HG02571 (cell line): ENCODE measurements at regions not wholly inside any gene's neighbourhood (a gene's known extent, or its start where the extent isn't known, plus 50 kb on each side); places are given as distances from the start of the nearest gene placed in this dataset.
"Not testable (repeated sequence)": the region's sequence is repeated elsewhere in the genome, so short reads cannot be mapped to it uniquely, and the experiment has no call there.

ENCODE experiments used
- ATAC-seq: cut with Tn5 transposase; IDR thresholded peaks from one replicate; pipeline ENCODE4 v1.9.1; 2021; ENCODE audit warnings: mild to moderate bottlenecking, moderate library complexity; ENCODE audit not compliant: unreplicated experiment

GRCh38 chr17:72385475-72385874 is 264.7 kb downstream of the SOX9 start:
- ATAC-seq = no peak

DNA sequence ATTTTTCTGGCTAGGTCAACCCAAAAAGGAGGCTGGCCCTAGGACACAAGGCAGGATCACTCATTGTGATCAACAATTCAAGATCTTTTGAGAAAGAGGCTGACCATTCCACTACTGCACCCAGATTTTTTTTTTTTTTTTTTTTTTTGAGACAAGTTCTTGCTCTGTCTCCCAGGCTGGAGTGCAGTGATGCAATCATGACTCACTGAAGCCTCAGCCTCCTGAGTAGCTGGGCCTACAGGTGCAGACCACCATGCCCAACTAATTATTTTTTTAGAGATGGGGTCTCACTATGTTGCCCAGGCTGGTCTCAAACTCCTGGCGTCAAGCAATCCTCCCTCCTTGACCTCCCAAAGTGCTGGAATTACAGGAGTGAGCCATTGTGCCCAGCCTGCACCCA is 265.4 kb downstream of the SOX9 start:
- not testable (repeated sequence) for ATAC-seq

GRCh38 chr17:72386619-72387237 is 265.9 kb downstream of the SOX9 start:
- no peak for ATAC-seq

DNA sequence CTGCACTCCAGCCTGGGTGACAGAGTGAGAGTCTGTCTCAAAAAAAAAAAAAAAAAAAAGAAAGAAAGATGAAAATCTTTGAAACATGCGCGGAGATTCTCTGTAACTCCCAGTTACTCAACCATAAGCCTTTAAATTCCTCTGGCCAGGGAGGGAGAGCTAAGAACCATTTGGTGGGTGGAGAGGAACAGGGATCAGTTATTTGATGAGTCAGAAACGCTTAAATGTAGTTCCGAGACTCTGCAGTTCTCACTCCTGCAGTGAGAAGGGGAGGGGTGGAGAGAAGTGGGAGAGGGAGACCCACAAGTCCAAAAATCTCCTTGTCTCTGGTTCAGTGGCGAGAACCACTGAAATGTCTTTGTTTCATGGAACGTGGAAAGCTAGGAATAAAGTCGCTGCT is 266.7 kb downstream of the SOX9 start:
- ATAC-seq = no peak

- ATAC-seq = no peak
Observed at GRCh38 chr17:72387969-72388368, 267.1 kb downstream of the SOX9 start.

GRCh38 chr17:72388765-72389473 is 268.1 kb downstream of the SOX9 start:
- ATAC-seq = peak; percentile 61

GRCh38 chr17:72390675-72391508 is 270.1 kb downstream of the SOX9 start:
- no peak for ATAC-seq

GRCh38 chr17:72392056-72393010 is 271.5 kb downstream of the SOX9 start:
- no peak for ATAC-seq

DNA sequence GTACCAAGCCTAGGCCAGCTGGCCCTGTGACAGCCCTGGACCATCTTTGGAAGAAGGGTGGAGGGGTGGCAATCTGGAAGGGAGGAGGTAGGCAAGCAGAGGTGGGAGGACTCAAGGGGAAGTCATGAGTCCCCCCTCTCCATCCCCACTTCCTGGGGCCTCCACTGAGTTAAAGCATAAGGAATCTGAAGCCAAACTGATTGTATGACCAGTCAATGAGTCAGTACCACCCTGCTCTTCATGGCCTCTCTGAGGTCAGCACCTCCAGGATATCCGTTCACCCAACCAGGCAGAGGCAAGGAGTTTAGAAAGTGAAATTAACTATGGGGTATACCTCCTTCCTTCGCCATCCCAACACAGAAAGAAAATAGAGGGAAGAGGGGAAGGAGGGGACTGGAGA is 272.7 kb downstream of the SOX9 start:
- no peak for ATAC-seq

DNA sequence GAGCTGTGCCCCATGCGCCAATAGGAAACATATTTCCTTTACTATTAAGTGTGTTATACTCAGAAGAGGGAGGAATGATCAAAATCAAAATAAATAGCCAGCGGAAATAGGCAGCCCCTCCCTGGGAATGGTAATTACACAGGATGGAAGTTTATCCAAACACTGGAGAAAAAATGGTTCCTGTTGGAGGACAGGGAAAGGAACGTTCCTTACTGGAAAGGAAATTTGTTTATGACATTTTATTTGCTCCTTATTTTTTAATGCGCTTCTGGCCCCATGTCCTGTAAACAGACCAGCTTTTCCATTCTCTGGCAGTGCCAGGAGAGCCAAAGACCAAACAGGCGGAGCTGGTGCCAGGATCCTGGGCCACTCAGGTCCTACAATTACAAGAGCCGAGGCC is 273.7 kb downstream of the SOX9 start:
- ATAC-seq = no peak

GRCh38 chr17:72396121-72396520 is 275.3 kb downstream of the SOX9 start:
- ATAC-seq = no peak

- ATAC-seq = no peak
Observed at GRCh38 chr17:72397223-72397667, 276.4 kb downstream of the SOX9 start.

DNA sequence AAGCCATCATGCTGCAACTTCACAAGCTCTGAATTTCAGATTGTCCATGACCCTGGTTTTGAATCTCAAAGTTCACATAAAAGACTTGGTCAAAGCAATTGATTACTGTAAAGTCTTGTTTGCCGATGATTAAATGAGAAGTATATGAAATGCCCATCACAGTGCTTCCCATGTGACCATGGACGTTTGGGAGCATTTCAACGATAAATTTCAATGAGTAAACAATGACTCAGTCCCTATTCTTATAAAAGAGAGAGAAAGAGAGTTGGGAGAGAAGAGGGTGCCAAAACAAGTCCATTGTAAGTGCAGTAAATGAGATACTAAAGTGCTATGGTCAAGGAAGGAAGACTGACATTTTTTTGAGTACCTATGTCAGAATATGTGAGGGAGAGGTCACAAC is 276.9 kb downstream of the SOX9 start:
- ATAC-seq = no peak

GRCh38 chr17:72399023-72399607 is 278.3 kb downstream of the SOX9 start:
- ATAC-seq = no peak

DNA sequence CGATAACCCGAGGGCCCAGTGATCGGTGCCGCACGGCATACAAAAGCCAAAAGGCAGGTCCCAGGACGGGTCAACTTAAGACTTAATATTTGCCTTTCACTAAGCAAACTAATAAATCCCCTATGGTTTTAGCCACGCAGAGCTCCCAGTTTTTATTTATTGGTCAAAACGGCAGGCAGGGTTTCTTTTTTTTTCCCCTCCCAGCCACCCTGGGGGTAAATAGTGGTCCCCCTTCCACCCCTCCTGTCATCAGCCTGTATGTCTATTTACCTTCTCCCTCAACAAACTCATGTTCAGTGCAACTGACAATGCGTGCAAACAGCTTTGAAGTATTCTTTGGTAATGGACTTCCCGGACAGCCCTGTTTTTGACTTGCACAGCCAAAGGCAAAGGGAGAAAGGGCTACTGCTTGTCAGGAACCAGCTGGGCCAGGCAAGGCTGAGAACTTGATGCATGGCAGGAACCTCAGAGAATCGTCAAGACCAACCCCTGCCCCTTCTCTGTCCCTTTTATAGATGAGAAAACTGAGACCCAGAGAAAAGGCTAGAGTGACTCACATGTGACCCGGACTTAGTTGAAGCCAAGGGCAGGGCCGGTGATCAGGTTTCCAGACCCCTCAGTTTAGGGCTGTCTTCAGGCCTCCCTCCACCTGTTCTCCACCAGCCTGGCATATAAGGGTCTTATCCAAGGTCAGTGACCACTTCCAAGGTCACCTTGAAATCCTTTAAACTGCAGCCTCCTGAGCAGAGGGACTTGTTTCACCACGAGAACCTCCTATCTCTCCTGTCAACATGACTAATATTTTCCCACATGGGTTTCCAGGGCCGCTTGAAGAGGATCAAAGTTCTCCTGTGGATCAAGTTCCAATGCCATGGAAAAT is 279.0 kb downstream of the SOX9 start:
- ATAC-seq = no peak

GRCh38 chr17:72400488-72400827 is 279.6 kb downstream of the SOX9 start:
- ATAC-seq = no peak

GRCh38 chr17:72400863-72401262 is 280.0 kb downstream of the SOX9 start:
- ATAC-seq = no peak

DNA sequence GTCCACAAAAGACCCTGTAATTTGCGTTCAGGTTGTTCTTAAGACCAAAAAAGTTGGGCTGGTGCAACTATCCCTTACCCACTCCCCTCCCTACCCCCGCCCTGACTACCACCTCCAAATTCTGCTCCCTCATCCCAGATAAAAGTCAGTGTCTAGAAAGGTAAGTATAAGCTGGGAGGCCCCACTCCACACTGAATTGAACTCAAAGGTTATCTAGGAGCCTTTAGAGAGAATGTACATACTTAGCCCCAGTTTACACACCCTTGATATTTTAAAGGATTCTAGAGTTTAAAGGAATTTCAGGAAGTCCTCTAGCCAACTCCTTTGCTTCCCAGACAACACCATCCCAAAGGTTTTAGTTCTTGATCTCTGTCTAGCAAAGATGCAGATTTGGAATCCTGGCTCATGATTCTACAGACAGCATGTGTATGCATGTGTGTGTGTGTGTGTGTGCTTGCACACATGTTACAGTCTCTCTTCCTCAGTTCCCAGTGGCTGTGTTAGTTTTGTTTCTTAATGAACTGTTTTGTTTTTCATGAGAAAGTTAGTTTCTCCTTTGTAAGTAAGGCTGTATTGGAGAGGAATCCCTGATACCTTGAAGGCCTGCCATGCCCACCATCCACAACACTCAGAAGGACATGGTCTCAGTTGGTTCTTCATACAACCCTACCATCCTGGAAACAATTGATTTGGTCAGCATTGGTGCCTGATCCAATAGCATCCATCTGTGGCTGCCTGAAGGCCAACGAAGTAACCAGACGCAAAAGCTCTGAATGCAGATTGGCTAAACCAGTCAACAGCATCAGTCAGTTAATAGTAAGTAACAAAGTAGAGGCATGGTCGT is 281.3 kb downstream of the SOX9 start:
- no peak for ATAC-seq
